Stimulated activated CD4-positive, alpha-beta T cell treated with anti-CD3 and anti-CD28 coated beads, Interleukin-4, amount 100 ng/mL, for 24 hours (primary cell): ENCODE measurements at regions not wholly inside any gene's neighbourhood (a gene's known extent, or its start where the extent isn't known, plus 50 kb on each side); places are given as distances from the start of the nearest gene placed in this dataset.

Experiments used
- DNase-seq: peaks from one replicate; pipeline ENCODE4 v3.0.0-alpha.2; 2020

DNA sequence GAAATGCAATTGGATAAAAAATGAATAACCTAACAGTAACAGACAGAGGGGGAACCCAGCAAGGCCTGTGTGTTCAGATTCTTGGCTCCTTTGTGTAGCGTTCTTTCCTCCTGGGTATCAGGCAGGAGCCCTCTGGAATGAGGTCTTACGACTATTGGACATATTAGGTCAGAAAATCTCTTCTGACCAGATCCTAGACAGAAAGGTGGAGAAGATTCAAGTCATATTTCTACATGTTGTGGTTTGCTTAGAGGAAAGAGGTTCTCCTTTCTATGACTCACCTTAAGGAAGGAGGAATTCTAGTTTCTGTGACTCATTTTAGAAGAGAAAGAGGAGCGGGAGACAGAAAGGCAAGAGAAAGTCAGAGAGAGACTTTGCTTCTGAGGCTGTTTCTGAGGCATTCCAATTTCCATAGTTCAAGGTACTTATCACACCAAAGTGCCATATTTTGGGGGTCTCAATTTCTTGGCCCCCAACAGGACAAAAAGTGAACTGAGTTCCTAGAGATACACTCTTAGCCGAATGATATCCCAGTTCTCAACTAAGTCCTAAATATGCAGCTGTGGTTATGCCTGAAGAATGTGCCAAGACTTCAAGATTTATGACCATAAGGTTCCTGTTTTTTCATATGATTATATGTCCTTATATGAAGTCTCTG is 618.6 kb downstream of the ZEB2 start:
- no peak for DNase-seq

GRCh38 chr2:143899987-143900386 is 619.9 kb downstream of the ZEB2 start:
- no peak for DNase-seq

DNA sequence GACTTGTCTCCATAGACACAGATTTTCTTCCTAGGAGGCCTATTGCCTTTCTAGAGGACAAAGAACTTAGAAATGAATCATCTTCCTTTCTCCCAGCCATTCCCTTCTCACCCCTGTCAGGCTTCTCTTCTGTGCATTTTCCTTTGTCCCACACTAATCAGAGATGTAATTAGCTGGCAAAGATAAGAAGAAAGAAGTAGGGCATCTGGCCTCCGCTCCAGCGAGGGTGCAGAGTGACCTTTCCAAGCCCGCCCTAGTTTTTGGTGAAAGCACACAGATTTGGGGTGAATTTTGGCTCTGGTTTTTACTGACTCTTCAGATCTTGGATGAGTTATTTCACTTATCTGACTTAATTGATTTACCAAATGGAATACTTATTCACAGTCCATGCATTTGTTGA is 626.5 kb downstream of the ZEB2 start:
- DNase-seq = no peak

DNA sequence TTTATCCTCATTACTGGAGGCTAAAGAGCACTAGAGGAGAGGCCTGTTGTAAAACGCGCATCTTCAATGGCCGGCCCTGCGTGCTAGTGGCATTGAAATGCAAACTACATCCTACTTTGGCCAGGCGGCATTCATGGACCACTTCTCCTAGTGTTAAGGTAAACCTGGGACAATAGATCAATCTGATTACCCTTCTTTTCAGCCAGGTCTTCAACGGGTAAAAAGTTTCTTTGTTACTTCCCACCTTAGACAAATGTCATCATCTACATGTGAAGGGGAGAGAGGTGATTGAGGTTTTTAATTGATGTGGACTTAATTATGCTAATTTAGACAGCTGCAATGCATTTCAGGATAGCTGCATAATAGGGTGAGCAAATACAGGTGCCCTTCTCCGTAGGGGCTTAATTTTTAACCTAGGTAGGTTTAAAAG is 628.0 kb downstream of the ZEB2 start:
- DNase-seq = no peak

GRCh38 chr2:143890798-143891197 is 629.1 kb downstream of the ZEB2 start:
- no peak for DNase-seq

GRCh38 chr2:143889216-143889615 is 630.7 kb downstream of the ZEB2 start:
- no peak for DNase-seq

- DNase-seq = no peak
Measured at GRCh38 chr2:143885461-143885860, 634.5 kb downstream of the ZEB2 start.

- DNase-seq = no peak
Measured at GRCh38 chr2:143881246-143881645, 638.7 kb downstream of the ZEB2 start.

DNA sequence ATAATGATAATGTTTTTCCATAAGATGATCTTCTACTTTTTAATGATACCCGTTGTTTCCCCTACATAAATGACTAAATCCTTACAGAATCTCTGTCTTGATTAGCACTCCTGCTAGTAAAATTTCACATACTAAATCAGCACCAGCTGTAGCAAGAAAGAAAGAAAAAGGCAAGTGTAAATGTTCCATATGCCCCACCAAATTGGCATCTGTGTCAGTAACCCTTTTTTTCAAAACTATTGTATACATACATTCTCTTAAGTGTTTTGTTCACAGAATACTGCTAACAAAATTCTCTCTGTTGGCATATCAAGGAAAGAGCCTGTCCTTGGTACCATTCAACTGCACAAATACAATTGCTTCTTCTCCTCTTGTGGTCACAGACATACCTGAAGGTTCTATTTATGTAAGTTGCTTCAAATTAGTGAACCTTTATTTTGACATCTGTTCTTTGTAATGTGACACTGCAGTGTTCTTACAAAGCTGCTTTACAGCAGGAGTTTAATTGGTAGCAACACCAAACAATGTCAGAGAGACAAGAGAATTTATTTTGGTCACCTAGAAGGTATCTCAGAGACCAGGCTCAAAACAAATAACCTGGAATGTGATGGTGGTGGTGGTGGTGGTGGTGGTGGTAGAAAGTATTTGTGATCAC is 641.9 kb downstream of the ZEB2 start:
- no peak for DNase-seq

GRCh38 chr2:143877056-143877455 is 642.9 kb downstream of the ZEB2 start:
- no peak for DNase-seq

DNA sequence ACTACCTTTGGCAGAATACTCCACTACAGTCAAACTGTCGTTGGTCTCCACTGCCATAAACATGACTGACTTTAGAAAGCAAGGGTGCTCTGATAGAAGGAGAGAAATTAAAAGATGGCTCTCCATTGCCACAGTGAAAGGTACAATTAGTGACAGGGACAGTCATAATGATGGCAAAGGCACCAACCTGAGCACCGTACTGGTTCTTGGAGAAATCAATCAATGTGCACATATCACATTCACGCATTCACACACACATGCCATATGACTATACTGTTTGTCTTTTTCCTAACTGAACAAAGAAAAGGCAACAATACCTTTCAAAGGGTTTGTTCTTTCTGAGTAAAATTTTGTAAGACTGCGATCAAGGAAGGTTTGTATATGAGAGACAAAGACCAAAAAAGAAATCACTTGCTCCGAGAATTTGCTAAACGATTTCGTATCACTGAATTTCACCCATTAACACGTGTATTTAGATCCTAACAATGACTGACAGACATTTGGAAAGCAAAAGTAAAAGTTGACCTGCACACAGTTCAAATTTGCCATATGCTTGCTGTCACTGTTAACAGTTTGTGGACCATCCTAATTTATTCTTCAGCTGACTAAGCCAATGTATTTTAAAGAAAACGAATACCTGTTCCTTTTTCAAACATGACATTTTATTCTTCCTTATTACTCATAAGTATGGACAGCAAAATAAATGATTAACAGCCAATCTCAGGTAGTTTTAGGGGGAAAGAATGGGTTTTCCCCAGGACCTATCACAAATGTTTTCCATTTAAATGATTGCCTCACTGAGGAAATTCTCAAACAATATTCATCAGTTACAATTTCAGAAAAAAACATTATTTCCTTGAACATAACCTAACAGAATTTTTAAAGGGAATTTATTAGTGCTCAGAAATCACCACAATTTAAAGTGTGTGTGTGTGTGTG is 644.4 kb downstream of the ZEB2 start:
- no peak for DNase-seq

- DNase-seq = no peak
Measured at GRCh38 chr2:143873886-143874285, 646.0 kb downstream of the ZEB2 start.

DNA sequence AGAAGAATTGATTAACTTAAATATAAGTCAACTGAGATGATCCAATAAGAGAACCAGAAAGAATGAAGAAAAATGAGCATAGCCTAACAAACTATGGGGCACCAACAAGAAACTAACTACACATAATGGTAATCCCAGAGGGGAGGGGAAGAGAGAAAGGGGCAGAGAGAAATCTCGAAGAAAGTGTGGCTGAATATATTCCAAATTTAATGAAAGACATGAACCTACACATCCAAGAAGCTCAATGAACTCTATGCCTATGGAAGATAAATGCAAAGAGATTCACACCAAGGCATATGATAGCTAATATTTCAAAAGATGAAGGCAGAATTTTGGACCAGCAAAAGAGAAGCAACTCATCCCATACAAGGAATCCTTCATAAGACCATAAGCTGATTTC is 649.2 kb downstream of the ZEB2 start:
- DNase-seq = no peak

GRCh38 chr2:143856978-143857377 is 662.9 kb downstream of the ZEB2 start:
- DNase-seq = no peak

GRCh38 chr2:143852759-143853158 is 667.2 kb downstream of the ZEB2 start:
- no peak for DNase-seq

- DNase-seq = no peak
Measured at GRCh38 chr2:143850084-143850483, 669.8 kb downstream of the ZEB2 start.

- DNase-seq = no peak
Measured at GRCh38 chr2:143847257-143847656, 672.7 kb downstream of the ZEB2 start.

GRCh38 chr2:143844986-143845385 is 674.9 kb downstream of the ZEB2 start:
- DNase-seq = no peak

- DNase-seq = no peak
Measured at GRCh38 chr2:143843686-143844085, 676.2 kb downstream of the ZEB2 start.

GRCh38 chr2:143842836-143843235 is 677.1 kb downstream of the ZEB2 start:
- no peak for DNase-seq

DNA sequence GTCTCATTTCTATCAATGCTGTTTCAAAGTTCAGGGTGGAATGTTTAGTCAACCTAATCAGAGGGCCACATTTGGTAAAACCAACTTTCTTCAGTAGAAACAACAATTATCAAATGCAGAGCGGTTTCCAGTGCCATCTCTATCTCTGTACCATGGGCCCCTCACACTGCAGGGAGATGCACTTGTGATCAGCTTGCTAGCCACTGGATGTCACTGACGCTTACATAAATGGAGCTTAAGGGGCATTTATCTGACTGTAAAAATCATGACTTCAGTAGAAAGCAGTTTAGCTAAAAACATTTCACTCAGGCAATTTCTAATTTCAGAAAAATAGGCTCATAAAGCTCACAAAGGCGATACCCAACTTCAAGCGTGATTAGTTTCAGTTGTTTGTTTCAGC is 678.0 kb downstream of the ZEB2 start:
- DNase-seq = no peak

- DNase-seq = no peak
Measured at GRCh38 chr2:143840601-143841000, 679.3 kb downstream of the ZEB2 start.

- DNase-seq = no peak
Measured at GRCh38 chr2:143840194-143840593, 679.7 kb downstream of the ZEB2 start.

GRCh38 chr2:143839456-143839855 is 680.5 kb downstream of the ZEB2 start:
- DNase-seq = no peak
